PC-9 (cell line): ENCODE measurements at regions not wholly inside any gene's neighbourhood (a gene's known extent, or its start where the extent isn't known, plus 50 kb on each side); places are given as distances from the start of the nearest gene placed in this dataset.

Source experiments
- BruUV-seq: library from RNA; stranded (reverse); fragments of 400-500 nt; replicated peaks from 2 replicates; lab custom pipeline; 2021; lab: Mats Ljungman, UMichigan
- CTCF ChIA-PET: fragments of 300-600 bp; sonication (Branson Sonifier 250); formaldehyde crosslinking; loops from one replicate; lab custom pipeline; 2022; ENCODE audit warnings: antibody characterized with exemption; lab: Charles Lee
- POLR2A ChIA-PET: fragments of 300-600 bp; sonication (Branson Sonifier 250); formaldehyde crosslinking; loops from one replicate; lab custom pipeline; 2022; ENCODE audit warnings: antibody characterized with exemption; ENCODE audit not compliant: unreplicated experiment; lab: Charles Lee
- DNase-seq, 2 experiments: peaks; one replicate each; pipeline versions ENCODE4 v3.0.0 to v3.0.0-alpha.2; 2015 to 2022; ENCODE audit warnings: mixed read lengths in 1 of 2
- H2AFZ ChIP-seq: fragments of 200-600 bp; sonication (generic); 2 replicates; pipeline ENCODE4 v1.8.1; 2017; ENCODE audit warnings: antibody characterized with exemption
- H3F3A ChIP-seq: fragments of 200-600 bp; sonication (generic); 2 replicates; pipeline ENCODE4 v1.8.1; 2017; ENCODE audit warnings: antibody characterized with exemption, mild to moderate bottlenecking, low read depth; ENCODE audit not compliant: insufficient read depth
- H3K27ac ChIP-seq: fragments of 200-600 bp; sonication (generic); 2 replicates; pipeline ENCODE4 v1.6.1; 2016; ENCODE audit warnings: mixed run types
- H3K27me3 ChIP-seq: fragments of 200-600 bp; sonication (generic); 2 replicates; pipeline ENCODE4 v1.6.1; 2016; ENCODE audit warnings: low read depth, mixed run types; ENCODE audit not compliant: insufficient read depth
- H3K36me3 ChIP-seq: fragments of 200-600 bp; sonication (generic); 2 replicates; pipeline ENCODE4 v1.6.1; 2016; ENCODE audit warnings: low read depth, mixed run types
- H3K4me1 ChIP-seq: fragments of 200-600 bp; sonication (generic); replicated peaks from 2 replicates; pipeline ENCODE4 v1.6.1; 2016; ENCODE audit warnings: mixed run types; ENCODE audit not compliant: insufficient read depth
- H3K4me2 ChIP-seq: fragments of 200-600 bp; sonication (generic); 2 replicates; pipeline ENCODE4 v1.6.1; 2017; ENCODE audit warnings: mixed run types
- H3K4me3 ChIP-seq: fragments of 200-600 bp; sonication (generic); 2 replicates; pipeline ENCODE4 v1.6.1; 2016; ENCODE audit warnings: mixed run types
- H3K79me2 ChIP-seq: fragments of 200-600 bp; sonication (generic); 2 replicates; pipeline ENCODE4 v1.6.1; 2017; ENCODE audit warnings: low read depth, mixed run types
- H3K9me2 ChIP-seq: fragments of 200-600 bp; sonication (generic); 2 replicates; pipeline ENCODE4 v1.8.1; 2017; ENCODE audit warnings: mild to moderate bottlenecking; ENCODE audit not compliant: insufficient read depth
- H3K9me3 ChIP-seq: fragments of 200-600 bp; sonication (generic); 2 replicates; pipeline ENCODE4 v1.8.1; 2016; ENCODE audit warnings: low read depth; ENCODE audit not compliant: insufficient read depth
- H4K20me1 ChIP-seq: fragments of 200-600 bp; sonication (generic); 2 replicates; pipeline ENCODE4 v1.8.1; 2017; ENCODE audit not compliant: insufficient read depth
- CTCF ChIP-seq: fragments of 200-600 bp; sonication (generic); conservative IDR thresholded peaks from 2 replicates; pipeline ENCODE4 v1.6.1; 2017; ENCODE audit warnings: mixed run types, antibody characterized with exemption, mild to moderate bottlenecking, moderate library complexity
- EZH2 ChIP-seq: fragments of 200-600 bp; sonication (generic); IDR thresholded peaks from 2 replicates; pipeline ENCODE4 v1.8.0; 2017; ENCODE audit warnings: antibody characterized with exemption, low read depth
- intact Hi-C: fragments of 100-400 bp; cut with micrococcal nuclease; formaldehyde crosslinking; loops from one replicate; pipeline ENCODE4 v1.10.0; 2022; ENCODE audit not compliant: unreplicated experiment

GRCh38 chr3:161794551-161794950, 297.9 kb downstream of the OTOL1 start:
- ChIA-PET CTCF (interaction anchor here (0.7 kb wide), 1 partner anchor 1262 kb away, joined by 5 read pairs; no protein-coding TSS in a partner anchor), POLR2A (no interaction called here)
- no peak overlapping the region for H3K27ac ChIP-seq
- no peaks in the 10 kb centered on the region for H3F3A ChIP-seq
- no peaks in the 10 kb centered on the region for H3K36me3 ChIP-seq
- no peak overlapping the region for H3K4me3 ChIP-seq
- H3K4me2 ChIP-seq = no peak overlapping the region
- DNase-seq = no peak
- no peaks in the 10 kb centered on the region for H4K20me1 ChIP-seq
- no peaks in the 10 kb centered on the region for H3K9me2 ChIP-seq
- H3K4me1 ChIP-seq = no peaks in the 10 kb centered on the region
- H2AFZ ChIP-seq = no peak overlapping the region
- no peaks in the 10 kb centered on the region for H3K79me2 ChIP-seq
- BruUV-seq = no TSS peak
- TF ChIP-seq CTCF (no peak), EZH2 (no peak)
- intact Hi-C loops = no loop called here
- H3K9me3 ChIP-seq = no peaks in the 10 kb centered on the region
- H3K27me3 ChIP-seq = no peaks in the 10 kb centered on the region

GRCh38 chr3:161796312-161796711, 299.7 kb downstream of the OTOL1 start:
- CTCF ChIA-PET = no interaction called here
- H3K9me2 ChIP-seq = no peaks in the 10 kb centered on the region
- BruUV-seq = no TSS peak
- no peaks in the 10 kb centered on the region for H4K20me1 ChIP-seq
- H3K4me1 ChIP-seq = no peaks in the 10 kb centered on the region
- H3K79me2 ChIP-seq = no peaks in the 10 kb centered on the region
- DNase-seq = no peak
- no peak overlapping the region for H3K4me2 ChIP-seq
- POLR2A ChIA-PET = no interaction called here
- H3K27me3 ChIP-seq = no peaks in the 10 kb centered on the region
- no peak overlapping the region for H3K4me3 ChIP-seq
- H3K27ac ChIP-seq = no peak overlapping the region
- no peak for TF ChIP-seq EZH2
- no peak for TF ChIP-seq CTCF
- H3F3A ChIP-seq = no peaks in the 10 kb centered on the region
- H2AFZ ChIP-seq = no peak overlapping the region
- intact Hi-C loops = no loop called here
- no peaks in the 10 kb centered on the region for H3K9me3 ChIP-seq
- no peaks in the 10 kb centered on the region for H3K36me3 ChIP-seq

GRCh38 chr3:161796780-161797179, 300.2 kb downstream of the OTOL1 start:
- intact Hi-C loops = no loop called here
- Histone ChIP-seq H3K27ac (no peak overlapping the region), H3K4me1 (no peaks in the 10 kb centered on the region), H3K79me2 (no peaks in the 10 kb centered on the region), H3K36me3 (no peaks in the 10 kb centered on the region), H4K20me1 (no peaks in the 10 kb centered on the region), H3K9me2 (no peaks in the 10 kb centered on the region), H2AFZ (no peak overlapping the region), H3K27me3 (no peaks in the 10 kb centered on the region), H3F3A (no peaks in the 10 kb centered on the region), H3K9me3 (no peaks in the 10 kb centered on the region), H3K4me2 (no peak overlapping the region), H3K4me3 (no peak overlapping the region)
- BruUV-seq = no TSS peak
- ChIA-PET POLR2A (no interaction called here), CTCF (no interaction called here)
- TF ChIP-seq CTCF (no peak), EZH2 (no peak)
- no peak for DNase-seq
